Breast epithelium (tissue), 4 donors: ENCODE measurements at regions not wholly inside any gene's neighbourhood (a gene's known extent, or its start where the extent isn't known, plus 50 kb on each side); places are given as distances from the start of the nearest gene placed in this dataset.

Source experiments
- DNase-seq, 2 donors: peaks; one replicate each; pipeline ENCODE4 v3.0.0-alpha.2; 2019; ENCODE audit warnings: low spot score in 2 of 2
- H3K27ac ChIP-seq, 2 donors: fragments of 200-600 bp; sonication (generic) in 1 of 2; one replicate each; pipeline ENCODE4 v1.5.1; 2016 to 2019; ENCODE audit warnings: mild to moderate bottlenecking in 1 of 2
- H3K27me3 ChIP-seq, 2 donors: fragments of 200-600 bp; sonication (generic) in 1 of 2; one replicate each; pipeline versions ENCODE4 v1.5.1 to v1.6.0; 2017 to 2019; ENCODE audit warnings: control low read depth in 1 of 2, mild to moderate bottlenecking in 1 of 2
- H3K36me3 ChIP-seq: fragments of 200-600 bp; one replicate; pipeline ENCODE4 v1.5.1; 2019
- H3K4me1 ChIP-seq, 2 donors: fragments of 200-600 bp; sonication (generic); one replicate each; pipeline ENCODE4 v1.5.1; 2016 to 2019; ENCODE audit warnings: control low read depth in 1 of 2
- H3K4me3 ChIP-seq, 3 donors: fragments of 200-600 bp; sonication (generic); 1 replicate in 2 of 3; 2 replicates in 1 of 3; pipeline ENCODE4 v1.5.1; 2016 to 2019; ENCODE audit warnings: mild to moderate bottlenecking in 3 of 3, moderate library complexity in 2 of 3
- H3K9me3 ChIP-seq, 2 donors: fragments of 200-600 bp; sonication (generic) in 1 of 2; one replicate each; pipeline ENCODE4 v1.5.1; 2016 to 2019; ENCODE audit warnings: control low read depth in 1 of 2
- POLR2A ChIP-seq: fragments of 450-650 bp; IDR thresholded peaks from one replicate; pipeline ENCODE4 v1.6.1; 2016; ENCODE audit warnings: antibody characterized with exemption, mild to moderate bottlenecking, moderate library complexity
- POLR2AphosphoS5 ChIP-seq, 3 donors: sonication (generic); formaldehyde crosslinking; IDR thresholded peaks; one replicate each; pipeline ENCODE4 v1.6.1; 2017; ENCODE audit warnings: antibody characterized with exemption in 3 of 3
- intact Hi-C: fragments of 100-400 bp; cut with DNase I; formaldehyde crosslinking; loops from one replicate; pipeline ENCODE4 v1.15.1; 2023; ENCODE audit warnings: low total_unique reads
- TF ChIP-seq, protein P1 (sequence below), 3 donors: fragments of 450-650 bp; IDR thresholded peaks; one replicate each; pipeline ENCODE4 v1.5.1; 2016 to 2017; ENCODE audit warnings: antibody characterized with exemption in 3 of 3, mild to moderate bottlenecking in 3 of 3, moderate library complexity in 3 of 3

- Histone ChIP-seq H3K27me3 (no peaks in the 10 kb centered on the region), H3K9me3 (no peaks in the 10 kb centered on the region), H3K36me3 (no peaks in the 10 kb centered on the region), H3K27ac (no peak overlapping the region), H3K4me3 (no peak overlapping the region), H3K4me1 (no peaks in the 10 kb centered on the region)
- no peak for TF ChIP-seq POLR2AphosphoS5 (IDR thresholded peaks at IDR 0.05)
- no peak for TF ChIP-seq POLR2A
- TF ChIP-seq, protein P1, sequence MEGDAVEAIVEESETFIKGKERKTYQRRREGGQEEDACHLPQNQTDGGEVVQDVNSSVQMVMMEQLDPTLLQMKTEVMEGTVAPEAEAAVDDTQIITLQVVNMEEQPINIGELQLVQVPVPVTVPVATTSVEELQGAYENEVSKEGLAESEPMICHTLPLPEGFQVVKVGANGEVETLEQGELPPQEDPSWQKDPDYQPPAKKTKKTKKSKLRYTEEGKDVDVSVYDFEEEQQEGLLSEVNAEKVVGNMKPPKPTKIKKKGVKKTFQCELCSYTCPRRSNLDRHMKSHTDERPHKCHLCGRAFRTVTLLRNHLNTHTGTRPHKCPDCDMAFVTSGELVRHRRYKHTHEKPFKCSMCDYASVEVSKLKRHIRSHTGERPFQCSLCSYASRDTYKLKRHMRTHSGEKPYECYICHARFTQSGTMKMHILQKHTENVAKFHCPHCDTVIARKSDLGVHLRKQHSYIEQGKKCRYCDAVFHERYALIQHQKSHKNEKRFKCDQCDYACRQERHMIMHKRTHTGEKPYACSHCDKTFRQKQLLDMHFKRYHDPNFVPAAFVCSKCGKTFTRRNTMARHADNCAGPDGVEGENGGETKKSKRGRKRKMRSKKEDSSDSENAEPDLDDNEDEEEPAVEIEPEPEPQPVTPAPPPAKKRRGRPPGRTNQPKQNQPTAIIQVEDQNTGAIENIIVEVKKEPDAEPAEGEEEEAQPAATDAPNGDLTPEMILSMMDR (IDR thresholded peaks at IDR 0.05) = no peak
- intact Hi-C loops = no loop called here
- no peak for DNase-seq
These were observed 593.6 kb downstream of the MAT2B start for GRCh38 chr5:164098979-164099378.

GRCh38 chr5:164115420-164115819, 610.0 kb downstream of the MAT2B start:
- Histone ChIP-seq H3K27ac (no peak overlapping the region), H3K36me3 (no peaks in the 10 kb centered on the region), H3K9me3 (peaks cover 0 to 6% of the 10 kb centered on the region in 2 donors), H3K4me1 (no peaks in the 10 kb centered on the region), H3K27me3 (no peaks in the 10 kb centered on the region), H3K4me3 (no peak overlapping the region)
- DNase-seq = no peak
- TF ChIP-seq POLR2AphosphoS5 (IDR thresholded peaks at IDR 0.05) (no peak), POLR2A (no peak)
- TF ChIP-seq, protein P1 (IDR thresholded peaks at IDR 0.05) = no peak
- intact Hi-C loops = no loop called here

GRCh38 chr5:164119806-164120447, 614.5 kb downstream of the MAT2B start:
- TF ChIP-seq POLR2AphosphoS5 (IDR thresholded peaks at IDR 0.05) (no peak), POLR2A (no peak)
- TF ChIP-seq, protein P1 (IDR thresholded peaks at IDR 0.05) = no peak
- no peaks in the 10 kb centered on the region for H3K27me3 ChIP-seq
- intact Hi-C loops = no loop called here
- DNase-seq = no peak
- no peaks in the 10 kb centered on the region for H3K4me1 ChIP-seq
- no peaks in the 10 kb centered on the region for H3K36me3 ChIP-seq
- H3K27ac ChIP-seq = no peak overlapping the region
- peaks cover 0 to 12% of the 10 kb centered on the region in 2 donors for H3K9me3 ChIP-seq
- H3K4me3 ChIP-seq = no peak overlapping the region

- intact Hi-C loops = no loop called here
- H3K4me3 ChIP-seq = no peak overlapping the region
- H3K36me3 ChIP-seq = no peaks in the 10 kb centered on the region
- no peaks in the 10 kb centered on the region for H3K4me1 ChIP-seq
- H3K9me3 ChIP-seq = peaks cover 15 to 20% of the 10 kb centered on the region in 2 donors
- DNase-seq = no peak
- TF ChIP-seq POLR2A = no peak
- no peak for TF ChIP-seq POLR2AphosphoS5 (IDR thresholded peaks at IDR 0.05)
- TF ChIP-seq, protein P1 (IDR thresholded peaks at IDR 0.05) = no peak
- no peaks in the 10 kb centered on the region for H3K27me3 ChIP-seq
- no peak overlapping the region for H3K27ac ChIP-seq
These were observed 622.1 kb downstream of the MAT2B start for GRCh38 chr5:164127527-164127926.

GRCh38 chr5:164132358-164132757, 626.9 kb downstream of the MAT2B start:
- no peaks in the 10 kb centered on the region for H3K4me1 ChIP-seq
- peaks cover 14 to 19% of the 10 kb centered on the region in 2 donors for H3K9me3 ChIP-seq
- TF ChIP-seq, protein P1 (IDR thresholded peaks at IDR 0.05) = no peak
- TF ChIP-seq POLR2A (no peak), POLR2AphosphoS5 (IDR thresholded peaks at IDR 0.05) (no peak)
- no peak overlapping the region for H3K4me3 ChIP-seq
- no peaks in the 10 kb centered on the region for H3K36me3 ChIP-seq
- DNase-seq = no peak
- intact Hi-C loops = no loop called here
- no peaks in the 10 kb centered on the region for H3K27me3 ChIP-seq
- H3K27ac ChIP-seq = no peak overlapping the region
